ENCODE measurements at regions not wholly inside any gene's neighbourhood (a gene's known extent, or its start where the extent isn't known, plus 50 kb on each side); places are given as distances from the start of the nearest gene placed in this dataset.

GRCh38 chr7:11946794-11947193 is 114.8 kb upstream of the THSD7A start:
- H3K4me1 ChIP-seq: no peaks in the 10 kb centered on the region
- no peak overlapping the region for H3K27ac ChIP-seq
- ATAC-seq (no peak), DNase-seq (no peak)
- intact Hi-C loops (cut with DNase I): no loop called here
- H3K27me3 ChIP-seq: no peaks in the 10 kb centered on the region
- no peaks in the 10 kb centered on the region for H3K36me3 ChIP-seq (replicated peaks in 1 of 2; ENCODE audit: insufficient read depth in 1 of 2, low read depth in 2 of 2)
- no peak overlapping the region for H3K4me3 ChIP-seq
- H3K9me3 ChIP-seq: peaks cover 0 to 6% (median 0%) of the 10 kb centered on the region in 3 donors
- 87 to 96% methylated on average over 1 of the region's 1 CpG for WGBS, 2 donors
- TF ChIP-seq, protein P1, sequence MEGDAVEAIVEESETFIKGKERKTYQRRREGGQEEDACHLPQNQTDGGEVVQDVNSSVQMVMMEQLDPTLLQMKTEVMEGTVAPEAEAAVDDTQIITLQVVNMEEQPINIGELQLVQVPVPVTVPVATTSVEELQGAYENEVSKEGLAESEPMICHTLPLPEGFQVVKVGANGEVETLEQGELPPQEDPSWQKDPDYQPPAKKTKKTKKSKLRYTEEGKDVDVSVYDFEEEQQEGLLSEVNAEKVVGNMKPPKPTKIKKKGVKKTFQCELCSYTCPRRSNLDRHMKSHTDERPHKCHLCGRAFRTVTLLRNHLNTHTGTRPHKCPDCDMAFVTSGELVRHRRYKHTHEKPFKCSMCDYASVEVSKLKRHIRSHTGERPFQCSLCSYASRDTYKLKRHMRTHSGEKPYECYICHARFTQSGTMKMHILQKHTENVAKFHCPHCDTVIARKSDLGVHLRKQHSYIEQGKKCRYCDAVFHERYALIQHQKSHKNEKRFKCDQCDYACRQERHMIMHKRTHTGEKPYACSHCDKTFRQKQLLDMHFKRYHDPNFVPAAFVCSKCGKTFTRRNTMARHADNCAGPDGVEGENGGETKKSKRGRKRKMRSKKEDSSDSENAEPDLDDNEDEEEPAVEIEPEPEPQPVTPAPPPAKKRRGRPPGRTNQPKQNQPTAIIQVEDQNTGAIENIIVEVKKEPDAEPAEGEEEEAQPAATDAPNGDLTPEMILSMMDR (IDR thresholded peaks at IDR 0.05): no peak
- no peak for TF ChIP-seq POLR2A (IDR thresholded peaks at IDR 0.05)

GRCh38 chr7:11950281-11950680 is 118.3 kb upstream of the THSD7A start:
- peaks cover 0 to 5% (median 0%) of the 10 kb centered on the region in 3 donors for H3K9me3 ChIP-seq
- 72 to 91% methylated on average over 2 to 4 of the region's 4 CpGs for WGBS, 2 donors
- H3K4me1 ChIP-seq: no peaks in the 10 kb centered on the region
- ATAC-seq (no peak), DNase-seq (no peak)
- H3K27me3 ChIP-seq: no peaks in the 10 kb centered on the region
- no peak overlapping the region for H3K27ac ChIP-seq
- H3K36me3 ChIP-seq (replicated peaks in 1 of 2; ENCODE audit: insufficient read depth in 1 of 2, low read depth in 2 of 2): no peaks in the 10 kb centered on the region
- TF ChIP-seq POLR2A (IDR thresholded peaks at IDR 0.05): no peak
- TF ChIP-seq, protein P1 (IDR thresholded peaks at IDR 0.05): no peak
- H3K4me3 ChIP-seq: no peak overlapping the region
- intact Hi-C loops (cut with DNase I): no loop called here

- DNase-seq: no peak
- TF ChIP-seq, protein P1 (IDR thresholded peaks at IDR 0.05): no peak
- TF ChIP-seq POLR2A (IDR thresholded peaks at IDR 0.05): no peak
Observed at GRCh38 chr7:11950942-11951341, 118.9 kb upstream of the THSD7A start.

GRCh38 chr7:11951909-11952308 is 119.9 kb upstream of the THSD7A start:
- TF ChIP-seq, protein P1 (IDR thresholded peaks at IDR 0.05): no peak
- TF ChIP-seq POLR2A (IDR thresholded peaks at IDR 0.05): no peak
- WGBS, 2 donors: 84 to 86% methylated on average over 3 of the region's 3 CpGs
- H3K4me3 ChIP-seq: no peak overlapping the region
- no peaks in the 10 kb centered on the region for H3K4me1 ChIP-seq
- intact Hi-C loops (cut with DNase I): no loop called here
- no peak overlapping the region for H3K27ac ChIP-seq
- no peaks in the 10 kb centered on the region for H3K36me3 ChIP-seq (replicated peaks in 1 of 2; ENCODE audit: insufficient read depth in 1 of 2, low read depth in 2 of 2)
- no peaks in the 10 kb centered on the region for H3K9me3 ChIP-seq
- ATAC-seq (no peak), DNase-seq (no peak)
- no peaks in the 10 kb centered on the region for H3K27me3 ChIP-seq

More at GRCh38 chr7:11950942-11951341, 118.9 kb upstream of the THSD7A start:
- H3K4me1 ChIP-seq: no peaks in the 10 kb centered on the region
- intact Hi-C loops (cut with DNase I): no loop called here
- H3K4me3 ChIP-seq: no peak overlapping the region
- no peaks in the 10 kb centered on the region for H3K36me3 ChIP-seq (replicated peaks in 1 of 2; ENCODE audit: insufficient read depth in 1 of 2, low read depth in 2 of 2)
- WGBS, 2 donors: 69 to 78% methylated on average over 3 of the region's 3 CpGs
- ATAC-seq: no peak
- no peaks in the 10 kb centered on the region for H3K27me3 ChIP-seq
- H3K27ac ChIP-seq: no peak overlapping the region
- H3K9me3 ChIP-seq: no peaks in the 10 kb centered on the region

DNA sequence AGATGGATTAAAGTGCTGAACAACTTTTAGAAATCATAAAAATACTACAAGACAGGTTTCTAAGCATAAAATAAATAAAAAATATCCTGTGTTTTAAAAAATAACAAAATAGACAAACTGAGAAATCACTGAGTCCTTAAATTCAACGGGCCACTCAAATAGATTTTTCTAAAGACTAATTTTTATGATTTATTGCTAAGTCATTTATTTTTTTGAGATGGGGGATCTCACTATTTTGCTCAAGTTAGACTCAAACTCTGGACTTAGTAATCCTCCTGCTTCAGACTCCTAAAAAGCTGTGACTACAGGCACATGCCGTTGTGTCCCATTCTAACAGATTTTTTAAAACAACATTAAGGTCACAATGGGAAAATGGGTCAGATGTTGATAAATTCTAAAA is 121.0 kb upstream of the THSD7A start:
- no peak overlapping the region for H3K27ac ChIP-seq
- no peaks in the 10 kb centered on the region for H3K4me1 ChIP-seq
- DNase-seq: no peak
- no peaks in the 10 kb centered on the region for H3K27me3 ChIP-seq
- intact Hi-C loops (cut with DNase I): no loop called here
- 56 to 69% methylated on average over 2 of the region's 2 CpGs for WGBS, 2 donors
- no peak for ATAC-seq
- H3K36me3 ChIP-seq (replicated peaks in 1 of 2; ENCODE audit: insufficient read depth in 1 of 2, low read depth in 2 of 2): no peaks in the 10 kb centered on the region
- H3K9me3 ChIP-seq: no peaks in the 10 kb centered on the region
- TF ChIP-seq POLR2A (IDR thresholded peaks at IDR 0.05): no peak
- TF ChIP-seq, protein P1 (IDR thresholded peaks at IDR 0.05): no peak
- H3K4me3 ChIP-seq: no peak overlapping the region
